PFSK-1 (cell line): ENCODE measurements at regions not wholly inside any gene's neighbourhood (a gene's known extent, or its start where the extent isn't known, plus 50 kb on each side); places are given as distances from the start of the nearest gene placed in this dataset.

Experiments used
- FOXP2 ChIP-seq: optimal IDR thresholded peaks from 2 replicates; pipeline ENCODE3; 2011; ENCODE audit warnings: borderline replicate concordance, control low read depth, inconsistent platforms; ENCODE audit not compliant: insufficient read depth; ENCODE audit errors: extremely low read length, extremely low read depth
- POLR2AphosphoS5 ChIP-seq: IDR thresholded peaks from 2 replicates; pipeline ENCODE4 v1.6.1; 2012; ENCODE audit warnings: low read depth, mild to moderate bottlenecking, control low read depth, low read length, moderate library complexity
- SIN3A ChIP-seq: IDR thresholded peaks from 2 replicates; pipeline ENCODE4 v1.6.1; 2012; ENCODE audit warnings: mild to moderate bottlenecking, low read length, moderate library complexity, borderline replicate concordance; ENCODE audit not compliant: insufficient read depth
- TAF1 ChIP-seq: IDR thresholded peaks from 2 replicates; pipeline ENCODE4 v1.6.1; 2012; ENCODE audit warnings: low read length, control low read depth, borderline replicate concordance; ENCODE audit not compliant: insufficient read depth
- TF ChIP-seq, protein P1 (sequence below), 2 experiments: IDR thresholded peaks; 2 replicates each; pipeline versions ENCODE4 v1.6.1 to v1.8.0; 2011 to 2012; ENCODE audit warnings: low read depth in 2 of 2, low read length in 2 of 2, control low read depth in 1 of 2, inconsistent platforms in 1 of 2, mild to moderate bottlenecking in 1 of 2, moderate library complexity in 1 of 2; ENCODE audit not compliant: insufficient read depth in 1 of 2

DNA sequence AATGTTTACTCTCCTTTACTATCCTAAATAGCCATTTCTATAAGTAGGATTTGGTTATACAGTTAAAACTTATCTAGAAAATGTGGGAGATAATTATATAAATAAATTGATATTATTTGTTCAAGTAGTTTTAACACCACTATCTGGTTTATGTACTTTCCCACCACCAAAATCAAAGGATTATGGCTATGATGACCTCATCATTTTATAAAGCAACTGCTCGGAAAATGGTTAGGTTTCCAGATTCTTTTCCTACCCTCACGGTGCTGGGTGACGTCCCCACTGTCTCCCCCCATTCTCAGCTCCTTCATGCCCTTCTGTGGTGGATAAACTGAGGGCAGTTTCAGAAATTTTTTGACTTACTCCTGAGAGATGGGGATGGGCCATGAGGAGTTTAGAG lies 1011.8 kb upstream of the ADGRL4 start:
- TF ChIP-seq SIN3A, result no peak
- no peak for TF ChIP-seq TAF1
- no peak for TF ChIP-seq POLR2AphosphoS5
- TF ChIP-seq, protein P1, sequence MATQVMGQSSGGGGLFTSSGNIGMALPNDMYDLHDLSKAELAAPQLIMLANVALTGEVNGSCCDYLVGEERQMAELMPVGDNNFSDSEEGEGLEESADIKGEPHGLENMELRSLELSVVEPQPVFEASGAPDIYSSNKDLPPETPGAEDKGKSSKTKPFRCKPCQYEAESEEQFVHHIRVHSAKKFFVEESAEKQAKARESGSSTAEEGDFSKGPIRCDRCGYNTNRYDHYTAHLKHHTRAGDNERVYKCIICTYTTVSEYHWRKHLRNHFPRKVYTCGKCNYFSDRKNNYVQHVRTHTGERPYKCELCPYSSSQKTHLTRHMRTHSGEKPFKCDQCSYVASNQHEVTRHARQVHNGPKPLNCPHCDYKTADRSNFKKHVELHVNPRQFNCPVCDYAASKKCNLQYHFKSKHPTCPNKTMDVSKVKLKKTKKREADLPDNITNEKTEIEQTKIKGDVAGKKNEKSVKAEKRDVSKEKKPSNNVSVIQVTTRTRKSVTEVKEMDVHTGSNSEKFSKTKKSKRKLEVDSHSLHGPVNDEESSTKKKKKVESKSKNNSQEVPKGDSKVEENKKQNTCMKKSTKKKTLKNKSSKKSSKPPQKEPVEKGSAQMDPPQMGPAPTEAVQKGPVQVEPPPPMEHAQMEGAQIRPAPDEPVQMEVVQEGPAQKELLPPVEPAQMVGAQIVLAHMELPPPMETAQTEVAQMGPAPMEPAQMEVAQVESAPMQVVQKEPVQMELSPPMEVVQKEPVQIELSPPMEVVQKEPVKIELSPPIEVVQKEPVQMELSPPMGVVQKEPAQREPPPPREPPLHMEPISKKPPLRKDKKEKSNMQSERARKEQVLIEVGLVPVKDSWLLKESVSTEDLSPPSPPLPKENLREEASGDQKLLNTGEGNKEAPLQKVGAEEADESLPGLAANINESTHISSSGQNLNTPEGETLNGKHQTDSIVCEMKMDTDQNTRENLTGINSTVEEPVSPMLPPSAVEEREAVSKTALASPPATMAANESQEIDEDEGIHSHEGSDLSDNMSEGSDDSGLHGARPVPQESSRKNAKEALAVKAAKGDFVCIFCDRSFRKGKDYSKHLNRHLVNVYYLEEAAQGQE (IDR thresholded peaks at IDR 0.05; ENCODE audit: insufficient read depth in 1 of 2, low read depth in 2 of 2, low read length in 2 of 2), result no peak
- no peak for TF ChIP-seq FOXP2

DNA sequence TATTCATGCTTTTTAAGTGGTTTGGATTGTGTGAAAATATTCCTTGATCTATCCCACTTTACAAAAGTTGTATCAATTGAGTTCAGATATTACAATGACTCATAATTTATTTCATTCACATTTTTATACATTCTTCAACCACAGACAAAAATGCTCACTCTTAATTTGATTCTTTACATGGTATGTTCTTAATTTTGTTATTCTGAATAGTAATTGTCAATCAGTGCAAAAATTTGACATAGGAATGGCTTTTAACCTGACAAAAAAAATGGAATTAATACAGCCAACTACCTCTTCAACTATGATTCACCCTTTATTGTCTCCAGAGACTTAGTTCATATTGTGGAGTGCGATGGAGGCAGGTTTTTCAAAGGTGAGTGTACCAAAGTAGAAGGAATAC lies 1002.4 kb upstream of the ADGRL4 start:
- TF ChIP-seq TAF1 (no peak), POLR2AphosphoS5 (no peak), FOXP2 (no peak)
- TF ChIP-seq, protein P1 (IDR thresholded peaks at IDR 0.05; ENCODE audit: insufficient read depth in 1 of 2, low read depth in 2 of 2, low read length in 2 of 2), result no peak

DNA sequence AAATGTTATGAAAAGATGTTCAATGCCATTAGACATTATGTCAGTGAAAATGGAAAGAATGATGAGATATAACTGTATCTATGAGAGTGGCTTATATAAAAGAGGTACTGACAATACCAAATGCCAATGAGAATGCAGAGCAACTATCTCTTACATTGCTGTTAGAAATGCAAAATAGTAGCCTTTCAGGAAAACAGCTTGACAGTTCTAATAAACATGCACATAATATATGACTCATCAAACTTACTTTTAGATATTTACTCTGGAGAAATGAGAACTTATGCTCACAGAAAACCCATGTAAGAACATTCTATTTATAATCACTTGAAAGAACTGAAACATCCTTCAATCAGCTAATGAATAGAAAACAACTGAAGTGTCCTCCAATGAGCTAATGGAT lies 996.7 kb upstream of the ADGRL4 start:
- no peak for TF ChIP-seq FOXP2
- TF ChIP-seq TAF1, result no peak
- TF ChIP-seq, protein P1 (IDR thresholded peaks at IDR 0.05; ENCODE audit: insufficient read depth in 1 of 2, low read depth in 2 of 2, low read length in 2 of 2), result no peak
- no peak for TF ChIP-seq POLR2AphosphoS5
- TF ChIP-seq SIN3A, result no peak

DNA sequence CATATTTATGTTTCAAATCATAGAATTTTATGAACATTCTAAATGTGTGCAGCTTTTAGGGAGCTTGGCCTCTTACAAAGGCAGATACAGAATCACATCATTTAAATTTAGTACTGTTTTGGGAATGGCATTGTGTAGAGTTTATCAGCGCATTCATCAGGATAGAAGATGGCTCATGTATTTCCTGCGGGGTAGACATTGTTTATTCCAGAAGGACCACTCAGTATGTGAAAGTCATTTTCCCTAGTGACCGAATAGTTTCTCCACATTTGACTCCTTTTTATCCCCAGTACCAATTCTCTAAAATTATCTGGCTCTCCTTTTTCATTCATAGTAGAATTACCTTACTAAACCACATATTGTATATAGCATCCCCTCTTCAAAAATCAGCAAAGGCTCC lies 981.9 kb upstream of the ADGRL4 start:
- TF ChIP-seq SIN3A (no peak), POLR2AphosphoS5 (no peak), TAF1 (no peak), FOXP2 (no peak)
- TF ChIP-seq, protein P1 (IDR thresholded peaks at IDR 0.05; ENCODE audit: insufficient read depth in 1 of 2, low read depth in 2 of 2, low read length in 2 of 2), result no peak

DNA sequence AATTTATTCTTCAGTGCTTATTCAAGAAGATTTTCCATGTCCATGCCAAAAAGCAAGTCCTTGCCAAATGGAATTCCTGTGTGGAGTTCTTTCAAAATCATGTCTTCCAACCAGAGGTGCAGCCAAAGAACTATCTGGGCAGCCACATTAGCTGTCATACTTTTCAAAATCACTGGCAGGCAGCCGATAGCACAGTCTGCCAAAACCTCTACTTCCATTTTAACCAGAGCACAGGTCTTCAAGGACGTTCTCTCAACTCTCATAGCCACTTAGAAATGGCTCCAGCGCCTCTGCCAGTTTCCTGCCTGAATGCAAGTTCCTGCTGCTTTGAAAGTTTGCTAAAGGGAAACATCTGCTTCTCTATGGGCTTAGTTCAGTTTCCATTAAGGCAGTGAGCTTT lies 975.7 kb upstream of the ADGRL4 start:
- no peak for TF ChIP-seq POLR2AphosphoS5
- no peak for TF ChIP-seq SIN3A
- TF ChIP-seq, protein P1 (IDR thresholded peaks at IDR 0.05; ENCODE audit: insufficient read depth in 1 of 2, low read depth in 2 of 2, low read length in 2 of 2), result no peak
- TF ChIP-seq TAF1, result no peak
- no peak for TF ChIP-seq FOXP2
